PC-9 (cell line): ENCODE measurements at regions not wholly inside any gene's neighbourhood (a gene's known extent, or its start where the extent isn't known, plus 50 kb on each side); places are given as distances from the start of the nearest gene placed in this dataset.

Source experiments
- CTCF ChIP-seq: fragments of 200-600 bp; sonication (generic); conservative IDR thresholded peaks from 2 replicates; pipeline ENCODE4 v1.6.1; 2017; ENCODE audit warnings: mixed run types, antibody characterized with exemption, mild to moderate bottlenecking, moderate library complexity
- EZH2 ChIP-seq: fragments of 200-600 bp; sonication (generic); IDR thresholded peaks from 2 replicates; pipeline ENCODE4 v1.8.0; 2017; ENCODE audit warnings: antibody characterized with exemption, low read depth

GRCh38 chr4:126405369-126405982, 1090.7 kb downstream of the FAT4 start:
- TF ChIP-seq EZH2 (no peak), CTCF (peak; percentile 68)
